HG03432 (cell line): ENCODE measurements at regions not wholly inside any gene's neighbourhood (a gene's known extent, or its start where the extent isn't known, plus 50 kb on each side); places are given as distances from the start of the nearest gene placed in this dataset.
"Not testable (repeated sequence)": the region's sequence is repeated elsewhere in the genome, so short reads cannot be mapped to it uniquely, and the experiment has no call there.

Experiments used
- ATAC-seq: cut with Tn5 transposase; IDR thresholded peaks from one replicate; pipeline ENCODE4 v1.9.1; 2021; ENCODE audit warnings: mild to moderate bottlenecking, moderate library complexity; ENCODE audit not compliant: unreplicated experiment

GRCh38 chr4:147139455-147140198 is 194.0 kb upstream of the TTC29 start:
- peak; percentile 50 for ATAC-seq

GRCh38 chr4:147151763-147152162 is 206.1 kb upstream of the TTC29 start:
- ATAC-seq, result no peak

- ATAC-seq, result no peak
These were observed 212.4 kb upstream of the TTC29 start for GRCh38 chr4:147157860-147158701.

DNA sequence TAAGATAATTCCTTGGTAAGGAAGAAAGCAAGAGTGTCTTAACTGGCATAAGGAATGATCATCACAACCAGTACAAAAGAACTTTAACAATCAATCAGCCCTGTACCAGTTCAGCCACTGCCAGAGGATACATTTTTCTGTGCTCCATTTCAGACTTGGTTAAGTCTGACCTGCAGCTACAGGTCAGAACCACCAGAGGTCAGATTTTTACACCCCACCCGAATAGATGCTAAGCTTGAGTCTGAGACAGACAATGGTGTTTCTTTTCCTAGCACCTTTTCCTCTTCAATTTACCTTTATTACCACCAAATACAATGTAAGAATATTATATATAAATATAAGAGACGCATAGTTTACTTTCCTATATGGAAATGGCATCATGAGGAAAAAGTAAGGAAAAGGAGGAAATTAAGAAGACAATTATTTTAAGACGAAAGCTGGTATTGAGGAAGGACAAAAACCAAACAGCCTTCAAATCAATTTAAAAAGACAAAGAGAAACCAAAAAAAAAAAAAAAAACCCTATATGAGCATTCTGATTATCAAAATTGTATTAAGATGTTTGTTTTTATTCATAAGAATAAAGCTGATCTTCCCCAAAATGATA is 215.3 kb upstream of the TTC29 start:
- peak; percentile 88 for ATAC-seq

DNA sequence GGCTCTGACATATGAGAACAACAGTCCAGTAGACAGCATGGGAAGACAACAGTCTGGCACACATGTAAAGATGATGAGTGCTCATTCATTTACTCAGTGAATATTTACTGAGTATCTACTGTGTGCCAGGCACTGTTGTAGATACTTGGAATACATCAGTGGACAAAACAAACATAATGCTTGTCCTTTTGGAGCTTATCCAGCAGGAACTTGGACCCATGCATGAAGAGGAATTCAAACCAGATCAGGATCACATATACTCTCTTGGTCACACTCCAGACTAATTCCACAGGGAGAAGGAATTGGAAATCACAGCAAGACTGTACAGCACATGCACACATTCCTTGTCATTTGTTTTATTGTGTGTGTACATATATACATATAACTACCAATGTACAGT is 217.6 kb upstream of the TTC29 start:
- no peak for ATAC-seq

DNA sequence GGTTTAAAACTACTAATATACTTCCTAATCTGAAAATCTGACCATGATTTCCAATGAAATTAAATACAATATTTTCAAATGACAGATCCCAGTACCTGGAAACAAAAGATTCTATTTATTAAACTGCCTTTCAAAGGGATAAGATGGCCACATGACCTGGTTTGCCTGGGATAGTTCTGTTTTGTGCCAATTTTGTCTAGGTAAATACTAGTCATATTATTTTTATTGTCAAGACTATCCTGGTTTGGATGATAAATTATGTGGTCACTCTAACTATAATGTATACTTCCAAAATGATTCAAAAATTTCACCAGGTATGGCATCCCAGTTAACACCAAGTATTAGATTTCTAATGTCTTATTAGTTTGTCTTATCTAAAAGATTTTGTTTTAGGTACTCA is 222.5 kb upstream of the TTC29 start:
- ATAC-seq, result not testable (repeated sequence)

DNA sequence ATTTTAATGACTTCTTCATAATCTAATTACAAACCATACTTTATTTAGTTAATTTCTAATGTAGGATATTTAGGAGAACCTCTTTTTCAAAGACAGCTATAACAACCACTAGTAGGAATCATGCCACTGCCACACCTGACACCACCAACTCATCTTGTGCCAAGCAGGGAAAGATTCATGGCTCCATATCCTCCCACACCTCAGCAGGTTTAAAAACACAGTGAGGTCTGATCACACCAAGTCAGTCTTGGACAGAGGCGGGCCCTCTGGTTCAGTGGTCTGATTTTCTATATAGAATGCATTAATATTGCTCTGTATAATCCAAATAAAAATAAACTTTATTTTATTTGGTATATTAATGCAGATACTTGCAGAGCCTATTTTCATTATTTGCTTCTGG is 227.7 kb upstream of the TTC29 start:
- no peak for ATAC-seq

GRCh38 chr4:147173797-147174432 is 228.3 kb upstream of the TTC29 start:
- no peak for ATAC-seq

DNA sequence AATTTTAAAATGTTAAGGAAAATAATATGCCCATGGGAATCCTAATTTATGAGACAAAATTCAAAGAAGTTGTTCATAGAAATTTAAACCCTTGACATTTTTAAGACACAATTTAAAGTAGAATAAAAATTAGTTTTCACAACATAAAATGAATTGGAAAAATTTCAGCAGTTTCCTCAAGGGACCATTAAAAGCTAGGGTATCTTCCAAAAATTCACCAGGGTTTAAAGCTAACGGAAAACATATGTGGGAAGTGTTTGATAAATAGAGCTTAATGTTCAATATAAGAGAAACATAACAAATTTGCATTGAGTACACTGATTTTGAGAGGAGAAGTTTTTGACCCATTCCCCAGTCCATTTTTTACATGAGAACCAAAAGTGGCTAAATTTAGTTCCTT is 228.9 kb upstream of the TTC29 start:
- no peak for ATAC-seq

DNA sequence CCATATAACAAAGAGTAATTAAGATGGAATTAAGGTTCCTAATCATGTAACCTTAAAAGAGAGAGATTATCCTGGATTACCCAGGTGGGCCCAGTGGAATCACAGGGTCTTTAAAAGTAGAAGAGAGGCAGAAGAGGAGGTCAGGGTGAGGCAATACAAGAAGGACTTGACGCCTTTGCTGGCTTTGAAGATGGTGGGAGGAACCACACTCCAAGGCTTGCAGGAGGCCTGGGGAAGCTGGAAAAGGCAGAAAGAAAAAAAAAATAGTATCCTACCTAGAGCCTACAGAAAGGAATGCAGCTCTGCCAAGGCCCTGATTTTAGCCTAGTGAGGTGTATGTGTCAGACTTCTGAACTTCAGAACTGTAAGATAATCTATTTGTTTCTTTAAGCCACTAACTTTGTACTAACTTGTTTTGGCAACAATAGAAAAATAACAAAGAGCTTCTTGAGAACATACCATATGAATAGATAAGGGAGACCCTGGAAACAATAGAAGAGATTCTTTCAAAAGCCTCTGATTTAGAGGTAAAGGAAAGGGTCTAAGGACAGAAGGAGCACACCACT is 229.9 kb upstream of the TTC29 start:
- no peak for ATAC-seq

GRCh38 chr4:147182041-147182440 is 236.4 kb upstream of the TTC29 start:
- no peak for ATAC-seq

GRCh38 chr4:147192679-147193078 is 247.0 kb upstream of the TTC29 start:
- ATAC-seq, result no peak

DNA sequence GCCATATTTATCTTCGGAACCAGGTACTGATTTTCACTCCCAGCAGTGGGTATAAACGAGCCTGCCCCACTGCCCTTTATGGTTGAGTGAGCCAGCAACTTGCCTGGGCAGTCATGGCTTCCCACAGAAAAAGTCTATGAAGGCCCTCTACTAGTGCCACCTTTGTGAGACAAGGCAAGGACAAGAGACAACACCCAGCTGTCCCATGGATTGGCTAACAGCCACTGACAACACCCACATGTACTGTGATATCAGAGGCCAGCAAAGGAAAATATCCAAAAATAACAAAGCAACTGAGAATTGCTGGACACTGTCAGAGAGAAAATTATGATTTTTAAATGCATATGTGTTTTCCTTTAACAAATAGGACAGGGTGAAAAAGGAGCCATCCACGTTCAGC is 248.4 kb upstream of the TTC29 start:
- ATAC-seq, result no peak

- ATAC-seq, result no peak
These were observed 248.9 kb upstream of the TTC29 start for GRCh38 chr4:147194604-147195003.

DNA sequence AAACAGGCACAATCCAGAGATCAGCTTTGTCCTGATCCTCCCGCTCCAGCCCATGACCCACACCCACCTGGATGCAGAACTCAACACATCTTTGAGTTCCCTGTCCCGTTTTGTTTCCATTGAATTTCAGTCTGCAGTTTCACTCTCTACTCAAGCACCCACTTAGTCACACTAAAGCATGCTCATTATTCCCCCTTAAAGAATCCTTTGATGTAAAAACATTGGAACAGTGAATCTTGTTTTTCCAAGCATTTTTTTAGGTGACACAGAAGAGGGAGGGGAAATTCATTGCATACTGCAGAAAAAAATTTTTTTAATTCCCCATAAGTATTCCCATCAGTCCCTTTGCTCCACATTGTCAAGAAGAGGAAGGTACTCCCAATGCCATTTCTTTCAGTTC is 249.7 kb upstream of the TTC29 start:
- ATAC-seq, result no peak

DNA sequence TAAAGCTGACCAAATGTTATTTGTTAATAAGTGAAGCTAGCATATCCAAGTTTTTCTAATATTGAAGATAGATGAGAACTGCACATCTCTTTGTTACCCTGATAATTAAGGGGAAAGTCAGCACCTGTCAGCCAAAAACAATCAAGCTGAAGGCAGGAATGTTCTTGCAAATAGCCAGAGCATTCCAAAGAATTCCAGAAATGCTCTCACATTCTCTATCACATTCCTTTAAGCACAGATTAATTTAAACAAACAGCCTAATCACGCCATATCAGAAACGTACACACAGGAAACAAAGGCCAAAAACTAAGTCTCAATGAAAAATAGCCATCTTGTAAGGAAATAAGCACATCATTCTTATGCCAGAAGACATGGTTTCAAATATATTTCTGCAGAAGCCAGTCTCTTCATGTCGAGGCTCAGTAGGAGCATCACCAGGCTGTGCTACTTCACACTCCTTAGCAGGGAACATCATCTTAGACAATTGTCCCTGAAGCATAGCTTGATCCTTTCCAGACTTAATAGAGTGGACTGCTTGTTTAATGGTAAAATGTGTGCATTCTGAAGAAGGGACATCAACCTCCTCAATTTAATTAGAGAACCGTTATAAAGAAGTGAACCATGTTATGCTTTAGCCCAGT is 252.9 kb upstream of the TTC29 start:
- no peak for ATAC-seq

DNA sequence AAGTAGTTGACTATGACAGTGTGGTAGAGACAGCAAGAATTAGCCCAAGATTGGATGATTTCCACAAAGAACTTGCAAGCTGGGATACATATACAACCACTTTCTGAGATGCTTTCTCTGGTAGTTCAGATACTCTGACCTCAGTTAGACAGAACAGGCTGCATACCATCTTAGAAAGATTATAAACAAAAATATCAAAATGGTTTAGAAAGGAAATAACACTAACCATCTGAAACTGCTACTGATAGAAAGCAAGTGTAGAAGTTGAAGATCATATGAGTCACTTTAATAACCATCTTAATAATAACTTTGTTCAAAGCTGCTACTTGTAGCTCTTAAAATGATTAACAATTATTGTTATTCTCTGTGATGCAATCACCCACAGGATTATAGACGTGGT is 255.4 kb upstream of the TTC29 start:
- no peak for ATAC-seq

DNA sequence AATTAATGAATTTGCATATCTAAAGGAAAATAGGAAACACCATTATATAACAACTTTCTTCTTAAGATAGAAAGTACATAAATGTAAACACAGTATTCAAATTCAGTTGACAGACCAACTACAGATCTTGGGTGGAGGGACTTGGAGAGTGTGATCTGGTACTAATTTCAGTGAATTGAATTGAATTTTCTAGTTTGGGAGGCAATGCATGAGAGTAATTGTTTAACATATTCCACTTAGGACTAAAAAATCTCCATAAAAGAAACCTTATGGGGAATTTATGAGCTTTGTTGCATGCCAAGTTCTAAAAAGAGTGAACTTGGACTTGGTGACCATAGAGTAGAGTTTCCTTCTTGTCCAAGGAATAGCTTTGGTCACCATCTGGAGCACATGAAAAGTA is 261.1 kb upstream of the TTC29 start:
- ATAC-seq, result no peak

- ATAC-seq, result no peak
These were observed 262.2 kb upstream of the TTC29 start for GRCh38 chr4:147207911-147208310.

GRCh38 chr4:147217655-147218054 is 263.2 kb upstream of the EDNRA start:
- no peak for ATAC-seq

DNA sequence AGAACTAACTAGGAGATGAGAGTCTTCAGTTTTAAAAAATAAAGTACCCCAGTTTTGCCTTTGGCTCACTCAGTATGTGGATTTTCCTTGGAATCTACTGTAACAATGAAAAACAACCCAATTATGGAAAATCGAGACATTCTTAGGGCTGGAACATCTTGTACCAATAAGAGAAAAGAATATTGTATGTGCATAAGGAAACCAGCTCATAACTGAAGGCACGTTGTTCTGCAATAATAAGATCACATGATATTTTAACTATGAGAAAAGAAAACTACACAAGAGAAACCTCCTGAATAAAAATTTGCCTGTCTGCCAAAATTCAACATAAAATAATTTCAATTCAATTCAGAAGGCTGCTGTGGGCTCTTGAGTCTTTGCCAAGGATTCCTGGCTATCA is 261.8 kb upstream of the EDNRA start:
- ATAC-seq, result no peak
